Keratinocyte (primary cell): ENCODE measurements at regions not wholly inside any gene's neighbourhood (a gene's known extent, or its start where the extent isn't known, plus 50 kb on each side); places are given as distances from the start of the nearest gene placed in this dataset.

Experiments used
- DNase-seq: peaks from one replicate; pipeline ENCODE4 v3.0.0-alpha.2; 2011; ENCODE audit warnings: low read depth, missing footprints, low spot score
- FAIRE-seq: peaks from 2 replicates; lab custom pipeline; 2011; peaks lifted over from hg19 to GRCh38; lab: Jason Lieb, UNC
- H2AFZ ChIP-seq: 2 replicates; pipeline ENCODE4 v1.6.0; 2012; ENCODE audit warnings: low read length, control low read depth, inconsistent platforms; ENCODE audit not compliant: control insufficient read depth
- H3K27ac ChIP-seq: 2 replicates; pipeline ENCODE4 v1.5.1; 2011; ENCODE audit warnings: low read length; ENCODE audit not compliant: control insufficient read depth, insufficient read depth
- H3K27me3 ChIP-seq: 3 replicates; pipeline ENCODE4 v1.6.0; 2011; ENCODE audit warnings: low read length; ENCODE audit not compliant: control insufficient read depth, insufficient read depth; ENCODE audit errors: extremely low read depth
- H3K36me3 ChIP-seq, 2 experiments: 2 replicates in 1 of 2; 3 replicates in 1 of 2; pipeline ENCODE4 v1.5.1; 2011; ENCODE audit warnings: low read length in 2 of 2, mild to moderate bottlenecking in 1 of 2; ENCODE audit not compliant: control insufficient read depth in 2 of 2, insufficient read depth in 2 of 2; ENCODE audit errors: extremely low read depth in 1 of 2
- H3K4me1 ChIP-seq: 3 replicates; pipeline ENCODE4 v1.5.1; 2011; ENCODE audit warnings: low read length; ENCODE audit not compliant: control insufficient read depth, insufficient read depth; ENCODE audit errors: extremely low read depth
- H3K4me2 ChIP-seq: 3 replicates; pipeline ENCODE4 v1.6.0; 2011; ENCODE audit warnings: low read depth, low read length; ENCODE audit not compliant: control insufficient read depth, insufficient read depth; ENCODE audit errors: extremely low read depth
- H3K4me3 ChIP-seq, 3 experiments: fragments of 200-600 bp in 1 of 3; sonication (generic) in 1 of 3; 2 replicates in 2 of 3; 3 replicates in 1 of 3; pipeline ENCODE4 v1.5.1; 2011 to 2016; ENCODE audit warnings: low read length in 3 of 3, mild to moderate bottlenecking in 3 of 3, control low read depth in 2 of 3, inconsistent platforms in 1 of 3, low read depth in 1 of 3, mixed read lengths in 1 of 3, mixed run types in 1 of 3, moderate library complexity in 1 of 3; ENCODE audit not compliant: control insufficient read depth in 2 of 3, insufficient read depth in 2 of 3; ENCODE audit errors: extremely low read depth in 1 of 3
- H3K79me2 ChIP-seq: 2 replicates; pipeline ENCODE4 v1.6.0; 2012; ENCODE audit warnings: low read length; ENCODE audit not compliant: control insufficient read depth, insufficient read depth
- H3K9ac ChIP-seq: 3 replicates; pipeline ENCODE4 v1.6.0; 2011; ENCODE audit warnings: low read length; ENCODE audit not compliant: control insufficient read depth, insufficient read depth; ENCODE audit errors: extremely low read depth
- H3K9me1 ChIP-seq: 3 replicates; pipeline ENCODE4 v1.6.0; 2011; ENCODE audit warnings: low read length; ENCODE audit not compliant: control insufficient read depth, insufficient read depth; ENCODE audit errors: extremely low read depth
- H3K9me3 ChIP-seq: 2 replicates; pipeline ENCODE4 v1.5.1; 2012; ENCODE audit warnings: low read depth, low read length; ENCODE audit not compliant: control insufficient read depth
- H4K20me1 ChIP-seq: 3 replicates; pipeline ENCODE4 v1.6.0; 2011; ENCODE audit warnings: low read length; ENCODE audit not compliant: control insufficient read depth, insufficient read depth; ENCODE audit errors: extremely low read depth
- CTCF ChIP-seq, 3 experiments: IDR thresholded peaks in 1 of 3; conservative IDR thresholded peaks in 1 of 3; optimal IDR thresholded peaks in 1 of 3; 2 replicates in 2 of 3; 3 replicates in 1 of 3; pipeline versions ENCODE3 to v1.5.1; 2011; ENCODE audit warnings: low read length in 3 of 3, mild to moderate bottlenecking in 3 of 3, moderate library complexity in 2 of 3, control low read depth in 1 of 3, inconsistent platforms in 1 of 3; ENCODE audit not compliant: insufficient read depth in 2 of 3; ENCODE audit errors: extremely low read depth in 1 of 3
- EZH2 ChIP-seq: IDR thresholded peaks from one replicate; pipeline ENCODE4 v1.6.1; 2012; ENCODE audit warnings: inconsistent platforms, mild to moderate bottlenecking, low read length, moderate library complexity
- dilution Hi-C: fragments of 300-500 bp; cut with MboI; formaldehyde crosslinking; loops from one replicate; pipeline ENCODE4 v1.7.0; 2020; ENCODE audit warnings: low sequenced_read_pairs; ENCODE audit not compliant: extremely low pct_ligation_motif_present

- Histone ChIP-seq H3K9ac (no peak overlapping the region), H3K36me3 (no peaks in the 10 kb centered on the region), H3K79me2 (no peaks in the 10 kb centered on the region), H4K20me1 (no peaks in the 10 kb centered on the region), H3K9me3 (no peaks in the 10 kb centered on the region), H3K4me1 (no peaks in the 10 kb centered on the region), H2AFZ (no peak overlapping the region), H3K4me2 (no peak overlapping the region), H3K9me1 (no peaks in the 10 kb centered on the region), H3K4me3 (no peak overlapping the region), H3K27me3 (no peaks in the 10 kb centered on the region), H3K27ac (no peak overlapping the region)
- dilution Hi-C loops = no loop called here
- TF ChIP-seq CTCF (optimal IDR thresholded peaks at IDR 0.05 in 1 of 3, IDR thresholded peaks at IDR 0.05 in 1 of 3, conservative IDR thresholded peaks at IDR 0.05 in 1 of 3; ENCODE audit: extremely low read depth in 1 of 3, insufficient read depth in 2 of 3, low read length in 3 of 3) = no peak
- no peak for TF ChIP-seq EZH2
- FAIRE-seq = no peak
- DNase-seq = no peak
Measured at GRCh38 chr6:80974579-80974978, 777.9 kb downstream of the TENT5A start.

GRCh38 chr6:80969439-80969838 is 783.0 kb downstream of the TENT5A start:
- Histone ChIP-seq H2AFZ (no peak overlapping the region), H3K79me2 (no peaks in the 10 kb centered on the region), H3K4me3 (no peak overlapping the region), H3K9ac (no peak overlapping the region), H3K27me3 (no peaks in the 10 kb centered on the region), H3K9me3 (no peaks in the 10 kb centered on the region), H3K4me1 (no peaks in the 10 kb centered on the region), H4K20me1 (no peaks in the 10 kb centered on the region), H3K27ac (no peak overlapping the region), H3K4me2 (no peak overlapping the region), H3K9me1 (no peaks in the 10 kb centered on the region), H3K36me3 (no peaks in the 10 kb centered on the region)
- dilution Hi-C loops = no loop called here
- DNase-seq (no peak), FAIRE-seq (no peak)
- TF ChIP-seq CTCF (optimal IDR thresholded peaks at IDR 0.05 in 1 of 3, IDR thresholded peaks at IDR 0.05 in 1 of 3, conservative IDR thresholded peaks at IDR 0.05 in 1 of 3; ENCODE audit: extremely low read depth in 1 of 3, insufficient read depth in 2 of 3, low read length in 3 of 3) = no peak
- no peak for TF ChIP-seq EZH2
